ENCODE measurements at regions not wholly inside any gene's neighbourhood (a gene's known extent, or its start where the extent isn't known, plus 50 kb on each side); places are given as distances from the start of the nearest gene placed in this dataset.

DNA sequence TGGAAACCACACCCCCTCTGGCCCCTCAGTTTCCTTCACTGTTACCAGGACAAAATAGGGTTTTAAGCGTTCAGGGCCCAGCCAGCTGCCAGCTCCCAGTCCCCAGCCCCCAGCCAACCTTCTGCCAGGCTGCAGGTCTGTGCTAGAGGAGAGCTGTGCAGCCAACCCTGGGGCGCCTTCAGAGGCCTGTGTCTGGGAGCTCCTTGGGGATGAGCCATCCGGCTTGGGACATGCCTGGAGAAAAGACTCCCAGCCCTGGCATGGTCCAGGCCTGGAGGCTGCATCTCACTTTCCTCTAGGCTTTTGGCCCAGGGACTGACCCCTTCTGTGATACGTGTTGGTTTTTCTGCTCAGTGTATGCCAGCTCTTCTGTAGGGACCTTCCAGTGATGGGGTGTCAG lies 487.6 kb upstream of the MGMT start:
- DNase-seq: no peak

DNA sequence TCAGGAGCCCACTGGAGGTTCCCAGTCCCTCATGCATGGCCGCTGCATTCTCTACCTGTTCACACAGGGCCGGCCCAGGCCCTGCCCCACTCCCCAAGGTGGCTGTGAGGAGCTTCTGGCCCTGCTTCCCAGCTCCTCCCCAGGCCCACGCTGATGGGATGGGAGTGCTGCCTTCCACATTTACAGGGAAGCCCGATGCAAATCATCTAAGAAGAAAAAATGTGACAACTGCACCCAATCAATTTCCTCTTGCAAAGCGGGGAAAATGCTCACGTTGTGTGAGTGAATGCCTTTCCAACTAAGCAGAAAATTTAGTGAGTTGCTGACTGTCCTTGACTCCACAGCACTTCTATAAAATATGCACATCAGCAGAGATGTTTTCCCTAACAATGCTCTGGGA lies 485.8 kb upstream of the MGMT start:
- no peak for DNase-seq

DNA sequence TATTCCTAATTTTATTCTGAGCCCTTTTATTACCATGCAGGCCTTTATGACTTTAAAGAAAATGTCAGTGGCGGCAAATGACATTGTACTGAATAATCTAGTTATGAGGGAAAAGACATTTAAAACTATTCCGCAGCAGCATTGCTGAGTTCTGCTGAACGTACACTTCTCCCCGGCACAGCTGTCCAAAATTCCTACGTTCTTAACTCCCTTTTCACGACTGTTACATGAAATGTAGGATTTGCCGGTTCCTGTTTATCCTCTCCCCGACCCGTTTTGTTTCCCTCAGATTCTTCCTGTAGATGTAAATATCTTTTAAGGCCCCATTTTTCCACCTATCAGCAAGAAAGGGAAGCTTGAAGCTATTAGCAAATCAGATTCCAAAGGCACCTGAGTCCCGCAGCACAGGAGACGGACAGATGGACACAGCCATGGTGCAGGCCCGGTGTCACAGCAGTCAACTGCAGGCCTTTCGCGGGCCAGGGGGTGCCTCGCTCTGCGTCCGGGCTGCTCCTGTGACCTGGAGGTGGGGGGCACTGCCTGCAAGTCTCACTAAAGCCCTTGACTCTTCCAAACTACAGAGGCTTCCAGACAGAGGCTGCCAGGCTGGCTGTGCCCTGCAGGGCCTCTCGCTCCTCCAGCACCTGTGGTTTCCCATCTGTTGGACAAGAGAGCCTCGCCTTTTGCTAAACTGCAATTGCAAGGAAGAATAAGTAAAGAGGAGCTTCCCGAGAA lies 485.0 kb upstream of the MGMT start:
- peak; percentile 19 for DNase-seq

DNA sequence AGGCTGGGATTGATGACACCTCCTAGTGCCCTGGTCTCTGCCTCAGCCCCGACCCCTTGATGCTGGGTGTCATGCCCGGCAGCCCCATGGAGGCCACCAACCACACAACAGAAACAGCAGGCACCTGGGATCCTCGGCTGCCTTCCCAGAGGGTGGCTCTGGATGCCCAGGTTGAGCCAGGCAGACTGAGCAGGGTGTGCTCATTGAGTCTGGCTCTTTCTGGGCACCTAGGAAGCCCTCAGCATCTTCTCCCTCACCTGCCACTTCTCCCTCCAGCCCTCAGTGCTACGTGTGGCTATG lies 484.5 kb upstream of the MGMT start:
- no peak for DNase-seq

DNA sequence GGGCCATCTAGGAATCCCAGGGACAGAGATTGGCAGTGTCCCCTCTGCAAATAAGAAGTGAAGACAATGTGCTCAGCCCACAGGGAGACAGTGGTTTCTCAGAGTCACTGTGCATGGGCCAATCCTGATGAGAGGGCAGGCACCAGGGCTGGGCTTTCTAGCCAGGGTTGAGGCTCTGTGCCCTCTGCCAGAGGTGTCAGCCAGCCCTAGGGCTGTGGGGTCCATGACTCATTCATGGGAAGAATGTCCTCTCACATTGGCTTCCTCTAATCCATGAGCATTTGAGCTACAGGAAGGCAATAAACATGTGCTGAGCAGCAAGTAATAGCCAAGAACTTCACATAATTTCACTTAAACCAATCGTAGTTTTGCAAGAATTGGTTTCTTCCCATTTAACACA lies 482.0 kb upstream of the MGMT start:
- no peak for DNase-seq

DNA sequence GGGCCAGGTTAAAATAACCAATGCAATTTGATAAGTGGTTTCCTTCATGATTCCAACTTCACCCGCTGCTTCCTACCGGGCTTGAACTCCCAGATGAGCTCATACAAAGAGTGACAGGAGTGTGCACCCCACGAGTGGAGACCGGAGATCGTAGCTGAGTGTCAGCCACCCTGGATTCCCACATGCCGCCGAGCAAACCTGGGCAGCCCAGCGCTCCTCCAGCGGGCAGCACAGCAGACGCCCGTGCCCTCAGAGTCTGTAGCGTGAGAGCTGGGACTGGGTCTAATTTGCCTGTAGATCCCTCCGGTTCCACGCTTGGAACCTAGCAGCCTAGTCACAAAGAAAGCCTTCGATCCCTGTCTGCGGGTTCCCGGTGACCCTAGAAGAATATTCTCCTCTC lies 476.1 kb upstream of the MGMT start:
- no peak for DNase-seq

DNA sequence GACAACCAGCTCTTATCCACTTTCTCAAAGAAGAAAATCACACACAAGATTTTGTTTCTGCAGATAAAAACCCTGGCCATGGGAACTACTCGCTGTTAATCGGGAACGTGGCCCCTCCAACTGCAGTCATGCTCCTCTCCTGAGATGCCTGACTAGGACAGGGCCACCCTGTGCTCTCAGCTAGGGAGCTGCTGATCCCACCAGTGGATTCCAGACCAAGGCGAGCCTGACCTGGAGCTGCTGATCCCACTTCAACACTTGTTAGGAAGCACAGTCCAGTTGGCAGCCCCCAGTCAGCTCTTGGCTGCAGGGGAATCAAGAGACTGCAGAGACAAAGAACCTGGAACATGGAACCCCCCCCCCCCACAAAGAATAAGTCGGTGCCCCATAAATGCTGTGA lies 474.3 kb upstream of the MGMT start:
- no peak for DNase-seq

DNA sequence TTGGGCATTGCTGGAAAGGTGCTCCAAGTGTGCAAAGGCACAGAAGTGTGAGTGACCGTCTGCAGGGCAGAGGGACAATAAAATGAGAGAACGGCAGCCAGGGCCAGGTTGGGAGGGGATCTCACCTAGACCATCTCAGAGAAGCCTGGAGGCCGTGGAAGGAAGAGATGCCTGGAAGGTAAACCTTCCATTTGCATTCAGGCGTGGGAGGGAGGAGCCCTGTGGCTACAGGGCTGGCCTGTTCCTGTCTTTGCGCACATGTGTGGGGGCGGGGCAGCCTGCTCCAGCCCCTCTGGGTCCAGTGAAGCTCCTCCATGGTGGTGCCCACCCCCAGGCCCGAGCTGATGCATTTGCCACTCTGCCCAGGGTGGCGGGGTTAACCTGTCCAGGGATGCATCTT lies 473.6 kb upstream of the MGMT start:
- DNase-seq: no peak

DNA sequence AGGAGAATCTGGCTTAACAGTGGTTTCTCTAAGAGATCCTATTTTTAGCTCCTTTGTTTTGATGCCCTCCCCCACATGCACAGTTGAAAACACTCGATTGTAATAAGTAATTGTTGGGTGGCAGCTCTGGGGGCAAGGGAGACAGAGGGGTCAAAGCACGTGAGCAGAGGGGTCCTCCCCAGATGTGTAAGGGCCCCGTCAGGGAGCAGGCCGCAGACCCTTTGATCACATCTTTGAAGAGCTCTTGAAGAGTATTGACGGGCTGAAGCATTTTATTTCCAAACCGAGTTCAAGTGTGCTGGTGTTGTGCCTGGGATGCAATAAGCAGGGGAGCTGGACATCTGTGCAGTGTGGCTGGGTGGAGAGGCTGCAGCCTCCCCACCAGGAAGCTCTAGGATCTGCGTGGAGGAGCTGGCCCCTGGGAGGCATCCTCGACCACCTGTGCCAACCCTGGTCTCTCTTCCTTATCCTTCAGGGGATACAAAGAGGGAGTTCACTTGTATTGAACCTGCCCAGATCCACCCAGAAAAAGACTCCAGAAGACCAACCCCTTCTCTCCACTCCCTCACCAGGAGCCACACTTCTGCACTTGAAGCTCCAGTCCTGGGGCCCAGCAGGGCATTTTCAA lies 473.0 kb upstream of the MGMT start:
- DNase-seq: no peak

DNA sequence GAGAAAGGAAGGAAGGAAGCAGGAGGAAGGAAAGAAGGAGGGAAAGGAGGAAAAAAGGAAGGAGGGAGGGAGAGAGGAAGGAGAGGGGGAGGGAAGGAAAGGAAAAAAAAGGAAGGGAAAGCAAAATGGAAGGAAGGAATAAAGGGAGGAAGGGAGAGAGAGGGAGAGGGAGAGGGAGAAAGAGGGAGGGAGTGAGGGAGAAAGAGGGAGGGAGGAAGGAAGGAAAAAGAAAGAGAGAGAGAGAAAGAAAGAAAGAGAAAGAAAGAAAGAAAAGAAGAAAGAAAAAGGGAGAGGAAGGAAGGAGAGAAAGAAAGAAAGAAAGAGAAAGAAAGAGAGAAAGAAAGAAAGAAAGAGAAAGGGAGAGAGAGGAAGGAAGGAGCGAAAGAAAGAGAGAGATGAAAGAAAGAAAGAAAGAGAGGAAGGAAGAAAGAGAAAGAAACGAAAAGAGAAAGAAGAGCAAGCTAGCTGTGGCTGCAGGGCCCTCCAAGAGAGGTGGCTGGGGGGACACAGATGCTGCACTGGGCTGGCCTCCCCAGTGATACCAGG lies 472.4 kb upstream of the MGMT start:
- DNase-seq: no peak

DNA sequence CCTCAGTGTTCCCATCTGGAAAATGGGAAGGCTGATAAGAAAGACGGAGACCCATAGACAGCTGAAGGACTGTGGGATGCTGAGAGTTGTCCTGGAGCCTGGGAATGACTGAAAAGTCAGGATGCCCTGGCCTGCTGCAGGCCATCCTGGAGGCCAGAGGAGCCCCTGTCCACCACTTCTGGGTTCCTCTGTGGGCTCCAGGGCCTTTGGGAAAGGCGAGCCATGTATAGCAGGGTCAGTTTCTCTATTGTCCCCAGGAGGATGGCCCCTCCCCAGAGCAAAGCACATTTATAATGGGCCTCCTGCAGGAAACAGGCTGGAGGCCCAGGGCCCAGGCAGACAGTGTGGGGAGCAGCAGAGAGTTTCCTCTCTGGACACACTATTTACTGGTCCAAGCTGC lies 471.4 kb upstream of the MGMT start:
- DNase-seq: no peak

DNA sequence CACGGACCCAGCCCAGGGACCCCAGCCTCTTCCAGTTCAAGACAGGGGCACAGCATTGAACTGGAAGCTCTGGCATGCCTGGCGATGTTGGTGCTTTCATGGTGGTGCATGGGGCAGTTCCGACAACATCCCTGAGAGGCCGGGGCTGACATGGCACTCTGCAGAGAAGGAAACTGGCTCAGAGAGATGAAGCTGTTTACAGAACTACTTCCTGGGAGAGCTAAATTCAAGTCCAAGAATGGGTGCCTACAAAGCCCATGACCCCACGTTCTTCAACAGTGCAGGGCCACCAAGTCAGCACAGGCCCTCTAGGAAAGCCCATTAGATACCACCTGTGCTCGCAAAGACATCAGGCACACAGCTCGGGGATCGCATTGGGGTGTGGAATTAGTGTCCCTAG lies 470.9 kb upstream of the MGMT start:
- DNase-seq: no peak

DNA sequence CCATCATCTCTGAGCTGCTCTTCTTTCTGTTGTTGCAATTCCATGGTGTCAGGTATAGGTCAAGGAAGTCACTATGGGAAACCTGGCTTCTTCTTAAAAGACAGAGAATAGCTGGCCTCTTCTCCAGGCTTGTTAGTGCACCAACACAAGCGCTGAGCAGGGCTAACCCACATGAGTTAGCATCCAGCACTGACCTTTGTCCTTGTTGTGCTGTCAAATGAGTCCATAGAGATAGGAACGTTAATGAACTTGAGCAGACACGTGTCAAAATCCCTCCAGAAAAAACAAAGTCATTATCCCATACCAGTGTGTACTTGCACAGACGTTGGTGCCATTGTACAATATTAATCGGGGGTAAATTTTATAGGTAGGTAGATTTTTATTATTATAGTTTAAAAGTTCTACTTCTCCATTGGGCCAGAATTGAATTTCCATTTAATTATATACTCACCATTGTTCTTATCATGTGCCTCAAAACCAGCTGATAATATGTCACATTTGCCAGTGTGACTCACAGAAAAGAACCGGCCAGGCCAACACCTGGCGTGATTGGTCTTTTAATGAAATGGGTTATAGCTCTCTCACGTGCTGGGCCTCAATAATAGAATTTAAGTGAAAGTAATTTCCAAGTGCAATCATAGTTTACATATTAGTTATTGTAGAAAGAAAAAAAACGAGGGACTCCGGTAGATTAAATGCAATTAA lies 468.8 kb upstream of the MGMT start:
- no peak for DNase-seq

DNA sequence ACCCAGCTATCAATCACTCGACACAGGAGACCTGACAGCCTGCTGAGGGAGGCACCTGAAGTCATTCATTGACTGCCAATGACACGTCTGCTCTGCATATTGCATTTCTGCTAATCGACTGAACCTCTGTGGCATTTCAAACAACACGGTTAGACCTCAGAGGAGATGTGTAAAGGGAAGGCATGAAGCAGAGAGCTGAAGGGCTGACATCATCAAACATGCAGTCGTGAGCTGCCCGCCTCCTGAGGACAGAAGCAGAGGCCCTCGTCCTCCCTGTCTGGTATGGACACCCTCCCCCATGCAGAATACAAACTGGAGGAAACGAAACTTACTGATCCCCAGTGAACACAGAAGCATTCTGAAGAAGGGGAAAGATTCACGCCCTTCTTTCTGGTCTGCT lies 462.6 kb upstream of the MGMT start:
- DNase-seq: no peak

DNA sequence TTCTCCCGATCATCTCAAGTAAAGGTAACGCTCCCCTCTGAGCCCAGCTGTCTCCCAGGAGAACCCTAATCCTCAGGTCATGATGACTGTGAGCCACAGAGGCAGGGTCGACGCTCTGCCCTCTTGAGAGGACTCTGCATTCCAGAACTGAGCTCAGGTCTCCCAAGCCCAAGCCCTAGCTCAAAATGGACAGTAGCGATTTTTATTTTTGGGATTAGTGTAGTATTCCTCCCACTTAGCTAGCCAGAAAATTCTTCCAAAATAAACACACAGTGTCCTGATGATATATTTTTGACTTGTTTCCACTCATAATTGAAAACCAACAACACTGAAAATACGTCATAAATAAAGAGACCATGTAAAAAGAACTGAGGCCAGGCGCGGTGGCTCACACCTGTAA lies 462.0 kb upstream of the MGMT start:
- no peak for DNase-seq

DNA sequence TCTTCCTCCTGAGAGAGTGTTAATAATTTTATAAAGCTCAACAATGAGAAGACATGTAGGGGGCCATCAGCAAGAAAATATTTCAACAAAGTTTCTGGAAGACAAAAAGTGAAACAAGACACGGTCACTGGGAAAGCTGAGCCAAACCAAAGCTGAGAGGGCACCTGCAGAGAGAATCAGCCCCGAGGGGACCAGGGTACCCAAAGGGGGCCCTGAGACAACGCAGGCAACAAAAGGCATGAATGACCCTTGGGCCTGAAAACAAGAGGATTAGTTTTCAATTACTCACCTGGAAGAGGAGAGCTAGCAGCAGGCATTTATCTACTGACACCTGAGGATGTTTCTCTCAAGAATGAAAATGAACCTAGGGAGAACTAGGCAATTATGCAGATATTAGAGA lies 461.2 kb upstream of the MGMT start:
- DNase-seq: no peak

DNA sequence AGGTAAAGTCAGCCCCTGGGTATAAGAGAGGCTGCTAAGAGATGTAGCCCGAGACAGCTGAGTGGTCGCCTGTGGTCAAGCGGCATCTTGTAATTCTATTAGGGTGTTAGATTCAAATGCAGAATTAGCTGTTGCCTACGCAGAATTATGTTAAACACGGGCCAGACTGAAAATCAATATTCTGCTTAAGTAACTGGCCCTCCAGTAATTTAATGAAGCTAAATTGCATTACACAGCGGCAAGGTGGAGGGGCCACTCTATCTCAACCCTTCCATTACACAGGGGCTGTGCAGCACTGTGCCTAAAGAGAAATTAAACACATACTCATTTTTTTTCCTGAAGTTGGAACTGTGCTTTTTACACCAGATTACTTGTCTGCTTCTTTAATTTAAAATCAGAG lies 448.5 kb upstream of the MGMT start:
- no peak for DNase-seq

DNA sequence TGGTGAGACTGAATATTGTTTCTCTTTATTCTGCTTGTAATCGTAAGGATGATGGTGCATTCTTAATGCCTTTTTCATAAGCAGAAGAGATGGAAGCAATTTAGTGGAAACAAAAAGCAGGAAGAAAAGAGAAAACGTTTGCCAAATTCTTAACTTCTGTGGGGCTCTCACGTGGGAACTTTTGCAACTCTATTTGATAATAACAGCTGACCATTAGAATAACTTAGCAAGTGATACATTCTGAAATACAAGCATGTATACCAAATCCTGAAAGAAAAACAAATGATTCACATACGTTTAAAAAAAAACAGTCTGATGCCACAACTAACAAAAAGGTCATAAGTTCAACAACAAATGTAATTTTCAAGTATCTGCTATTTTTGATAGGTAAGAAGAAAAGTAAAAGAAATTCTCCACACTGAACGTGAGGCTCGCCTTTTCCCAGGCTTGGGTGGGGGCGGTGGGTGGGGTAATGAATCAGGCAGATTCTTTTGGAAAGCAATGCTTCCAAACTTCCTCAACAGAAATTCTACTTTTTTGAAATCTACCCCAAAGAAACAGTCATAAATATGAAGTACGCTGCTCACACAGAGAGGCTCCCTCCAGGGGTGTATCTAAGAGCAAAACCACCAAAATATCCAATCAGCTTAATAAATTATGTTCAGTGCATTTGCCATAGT lies 446.2 kb upstream of the MGMT start:
- DNase-seq: peak; percentile 28

DNA sequence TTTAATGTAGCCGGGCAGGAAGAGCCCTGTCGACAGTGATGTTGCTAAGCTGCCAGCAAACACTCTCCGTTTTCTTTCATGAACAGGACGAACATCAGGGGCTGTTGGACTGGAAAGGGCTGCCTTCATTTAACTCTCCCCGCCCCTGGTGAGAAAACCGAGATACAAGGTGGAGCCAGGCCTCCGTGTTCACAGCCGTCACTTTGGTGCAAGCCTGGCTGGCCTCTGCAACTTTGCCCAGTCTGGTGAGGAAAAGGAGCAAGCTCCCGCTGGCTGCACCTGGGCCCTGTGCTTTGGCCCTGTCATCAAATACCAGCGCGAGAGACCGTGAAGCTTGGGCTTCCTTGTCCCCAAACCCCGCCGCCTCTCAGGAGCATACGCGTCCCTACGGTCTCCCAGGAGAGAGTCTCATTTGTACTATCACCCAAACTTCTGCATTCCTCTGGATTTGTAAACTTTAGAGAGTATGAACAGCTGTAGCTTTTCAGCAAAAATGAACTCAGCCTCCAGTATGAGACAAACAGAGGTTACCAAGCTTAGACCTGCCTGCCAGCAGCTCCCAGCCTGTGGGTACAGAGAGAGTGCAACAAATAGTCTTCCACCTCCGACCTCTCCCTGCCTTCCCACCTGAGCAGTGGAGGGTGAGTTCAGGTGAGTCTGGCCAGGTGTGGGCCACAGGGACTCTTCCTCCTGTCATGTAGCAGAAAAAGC lies 445.3 kb upstream of the MGMT start:
- DNase-seq: peak; percentile 36

DNA sequence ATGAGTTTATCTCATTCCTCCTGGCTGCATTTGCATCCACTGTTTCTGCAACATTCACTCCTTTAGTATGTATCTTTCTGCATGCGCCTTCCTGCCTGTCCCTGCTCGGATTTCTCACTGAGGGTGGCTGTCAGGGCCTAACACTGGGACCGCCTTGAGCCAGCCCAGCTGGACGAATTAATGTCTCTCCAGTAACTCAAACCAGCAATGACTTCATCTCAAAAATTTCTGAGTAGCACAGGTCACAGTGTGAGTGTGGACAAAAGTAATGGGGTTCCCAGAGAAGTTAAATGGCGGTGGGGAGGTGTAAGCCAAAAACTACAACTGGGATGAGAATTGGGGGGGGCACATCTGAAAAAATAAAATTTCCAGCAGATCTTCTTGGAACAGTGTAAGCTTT lies 444.0 kb upstream of the MGMT start:
- DNase-seq: peak; percentile 57

DNA sequence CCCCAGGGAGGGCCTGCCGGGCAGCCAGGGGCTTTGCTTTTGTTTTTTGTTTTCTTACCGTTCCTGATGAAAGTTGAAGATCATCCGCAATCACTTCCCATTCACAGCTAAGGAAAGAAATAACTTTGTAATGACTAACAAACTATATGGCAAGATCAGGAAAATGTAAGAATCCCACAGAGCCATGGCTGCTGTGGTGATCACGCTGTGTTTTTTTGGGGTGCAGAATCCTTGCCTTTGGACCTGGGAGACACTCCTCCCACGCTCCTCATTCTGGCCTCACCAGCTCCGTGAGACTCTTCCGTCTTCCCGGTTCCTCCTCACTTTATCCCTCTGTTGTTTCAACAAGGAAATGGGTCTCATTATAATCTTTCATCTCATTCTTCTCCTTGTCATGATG lies 443.0 kb upstream of the MGMT start:
- no peak for DNase-seq

DNA sequence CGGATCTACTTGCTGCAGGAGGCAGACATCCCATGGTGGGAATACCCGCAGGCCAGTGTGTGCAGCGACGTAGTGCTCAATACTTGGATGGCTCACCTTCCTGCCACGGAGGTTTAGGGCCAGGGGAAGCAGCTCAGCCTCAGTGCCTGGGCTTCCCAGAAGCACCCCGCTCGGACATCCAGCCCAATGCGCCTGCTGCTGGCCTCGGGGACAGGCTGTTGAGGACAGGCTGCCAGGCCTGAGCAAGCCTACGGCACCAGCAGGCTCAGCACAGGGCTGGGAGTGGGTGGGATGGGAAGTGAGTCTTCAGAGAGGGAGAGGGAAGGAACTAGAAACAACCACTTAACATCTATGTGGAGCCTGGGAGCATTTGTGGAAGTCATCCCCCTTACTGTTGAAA lies 441.3 kb upstream of the MGMT start:
- no peak for DNase-seq

DNA sequence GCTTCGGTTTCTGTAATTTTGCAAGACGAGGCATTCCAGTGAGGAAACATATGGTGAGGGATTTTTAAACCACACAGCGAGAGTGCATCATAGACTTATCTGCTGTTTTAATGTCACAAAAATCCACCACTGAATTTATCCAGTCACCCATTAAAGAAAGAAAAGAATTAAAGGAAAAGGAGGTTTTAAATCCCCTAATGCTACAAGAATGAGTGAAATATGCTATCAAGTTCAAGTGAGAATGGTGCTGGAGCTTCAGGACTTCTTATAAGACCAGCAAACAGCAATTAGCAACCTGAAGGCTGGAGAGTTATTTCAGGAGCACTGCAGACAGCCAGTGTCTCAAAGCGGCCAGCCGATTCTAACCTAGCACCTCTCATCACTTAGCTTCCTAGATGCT lies 439.1 kb upstream of the MGMT start:
- peak; percentile 64 for DNase-seq
